ENCODE measurements at regions not wholly inside any gene's neighbourhood (a gene's known extent, or its start where the extent isn't known, plus 50 kb on each side); places are given as distances from the start of the nearest gene placed in this dataset.

- Histone ChIP-seq H2BK20ac (ENCODE audit: low read length) (no peak overlapping the region), H3K9me3 (ENCODE audit: insufficient read depth in 2 of 2, low read depth in 1 of 2, low read length in 1 of 2) (no peaks in the 10 kb centered on the region; a peak in 1 of 4 replicates), H3K14ac (ENCODE audit: insufficient read length) (no peak overlapping the region), H2BK15ac (ENCODE audit: low read length) (no peak overlapping the region), H3K36me3 (ENCODE audit: control insufficient read depth in 2 of 4, insufficient read depth in 4 of 4, low read length in 3 of 4) (no peaks in the 10 kb centered on the region), H2AK5ac (ENCODE audit: low read depth, low read length) (no peak overlapping the region), H3K56ac (replicated peaks; ENCODE audit: insufficient read length, low read depth, low read length) (no peak overlapping the region), H3K18ac (ENCODE audit: extremely low read depth, low read length) (no peak overlapping the region), H2BK12ac (ENCODE audit: low read depth, low read length) (no peak overlapping the region), H4K5ac (ENCODE audit: insufficient read length, low read depth, low read length) (no peak overlapping the region), H4K91ac (replicated peaks; ENCODE audit: insufficient read length, low read length) (no peak overlapping the region), H3K4me3 (ENCODE audit: extremely low read depth in 1 of 4, insufficient read depth in 2 of 4, low read depth in 3 of 4, low read length in 4 of 4) (no peak overlapping the region), H4K20me1 (replicated peaks in 1 of 2; ENCODE audit: control insufficient read depth in 1 of 2, insufficient read depth in 2 of 2, low read length in 2 of 2) (no peaks in the 10 kb centered on the region), H3K4me1 (replicated peaks in 1 of 4; ENCODE audit: control insufficient read depth in 3 of 4, insufficient read depth in 4 of 4, low read length in 3 of 4) (no peaks in the 10 kb centered on the region), H3K23ac (ENCODE audit: insufficient read length) (no peak overlapping the region), H2AFZ (ENCODE audit: low read length) (peak overlapping the region; percentile 70), H3K27me3 (replicated peaks in 1 of 4; ENCODE audit: control insufficient read depth in 3 of 4, extremely low read depth in 1 of 4, insufficient read depth in 3 of 4, low read length in 3 of 4) (no peaks in the 10 kb centered on the region), H2BK5ac (ENCODE audit: low read depth, low read length) (no peak overlapping the region), H3K23me2 (ENCODE audit: low read depth, low read length) (no peaks in the 10 kb centered on the region), H3K9ac (replicated peaks in 1 of 4; ENCODE audit: extremely low read depth in 1 of 4, low read depth in 3 of 4, low read length in 3 of 4) (no peak overlapping the region), H3K79me2 (ENCODE audit: control insufficient read depth in 1 of 2, insufficient read depth in 2 of 2, low read length in 2 of 2) (no peaks in the 10 kb centered on the region), H3K79me1 (ENCODE audit: low read depth, low read length) (no peaks in the 10 kb centered on the region), H3K4me2 (ENCODE audit: insufficient read depth in 1 of 2, low read depth in 2 of 2, low read length in 2 of 2) (no peak overlapping the region), H3K4ac (replicated peaks; ENCODE audit: insufficient read length, low read depth, low read length) (no peak overlapping the region), H3K27ac (ENCODE audit: low read depth, low read length) (no peak overlapping the region), H4K8ac (ENCODE audit: extremely low read depth, insufficient read depth, low read length) (no peak overlapping the region), H2BK120ac (replicated peaks; ENCODE audit: low read depth, low read length) (no peak overlapping the region)
- DNase-seq (ENCODE audit: low read depth in 1 of 2, low spot score in 2 of 2) (no peak), FAIRE-seq (no peak)
- POLR2A ChIA-PET (ENCODE audit: partially characterized antibody) = interaction anchor here (0.8 kb wide), 1 partner anchor 13 kb away, joined by 3 read pairs; no protein-coding TSS in a partner anchor
- CTCF ChIA-PET (ENCODE audit: partially characterized antibody) = interaction anchor here (0.6 to 5.0 kb wide), 25 partner anchors 7 to 381 kb away, joined by 3 to 21 read pairs (median 4); no protein-coding TSS in a partner anchor
- 92% methylated on average over 8 of the region's 8 CpGs; no CpG with 5 or more reads in 1 of the 2 experiments for WGBS, 2 experiments (ENCODE audit: extremely low coverage in 1 of 2, insufficient coverage in 1 of 2, insufficient read length in 1 of 2, insufficient replicate concordance in 2 of 2, low coverage in 1 of 2, low lambda C conversion rate in 2 of 2, missing lambda C conversion rate in 1 of 2)
- TF ChIP-seq SUZ12 (IDR thresholded peaks at IDR 0.05; ENCODE audit: low read length) (no peak), CHD1 (IDR thresholded peaks at IDR 0.05; ENCODE audit: low read depth, low read length) (no peak), POU5F1 (IDR thresholded peaks at IDR 0.05; ENCODE audit: low read depth, low read length) (no peak), USF2 (IDR thresholded peaks at IDR 0.05; ENCODE audit: low read length) (no peak), SAP30 (IDR thresholded peaks at IDR 0.05; ENCODE audit: insufficient read depth, insufficient replicate concordance, low read length) (no peak), FOSL1 (IDR thresholded peaks at IDR 0.05; ENCODE audit: insufficient read depth, low read depth, low read length) (no peak), BRCA1 (IDR thresholded peaks at IDR 0.05; ENCODE audit: low read depth, low read length) (no peak), POLR2AphosphoS5 (IDR thresholded peaks at IDR 0.05; ENCODE audit: low read depth, low read length) (no peak), RNF2 (IDR thresholded peaks at IDR 0.05; ENCODE audit: borderline replicate concordance, low read depth, low read length, missing control alignments, poor library complexity, severe bottlenecking) (no peak), GTF2F1 (IDR thresholded peaks at IDR 0.05; ENCODE audit: borderline replicate concordance, low read depth, low read length) (no peak), CBX5 (IDR thresholded peaks at IDR 0.05; ENCODE audit: low read depth, low read length) (no peak)
Observed at GRCh38 chr5:86565197-86565789, 52.4 kb upstream of the COX7C start.

Data from H1 (cell line).